SW480 (cell line): ENCODE measurements at regions not wholly inside any gene's neighbourhood (a gene's known extent, or its start where the extent isn't known, plus 50 kb on each side); places are given as distances from the start of the nearest gene placed in this dataset.

Source experiments
- DNase-seq: peaks from one replicate; pipeline ENCODE4 v3.0.0-alpha.2; 2016; ENCODE audit warnings: low spot score

- DNase-seq: no peak
These were observed 152.8 kb upstream of the CST7 start for GRCh38 chr20:24796236-24796635.

GRCh38 chr20:24797113-24797512, 152.0 kb upstream of the CST7 start:
- DNase-seq: no peak

GRCh38 chr20:24797745-24798655, 151.1 kb upstream of the CST7 start:
- DNase-seq: no peak

- DNase-seq: no peak
These were observed 150.0 kb upstream of the CST7 start for GRCh38 chr20:24798930-24799705.

- DNase-seq: no peak
These were observed 149.0 kb upstream of the CST7 start for GRCh38 chr20:24799971-24800580.

GRCh38 chr20:24802286-24802820, 146.7 kb upstream of the CST7 start:
- DNase-seq: no peak

- DNase-seq: no peak
These were observed 144.4 kb upstream of the CST7 start for GRCh38 chr20:24804481-24805206.

- no peak for DNase-seq
These were observed 143.4 kb upstream of the CST7 start for GRCh38 chr20:24805456-24806238.

GRCh38 chr20:24806705-24807676, 142.1 kb upstream of the CST7 start:
- no peak for DNase-seq

- no peak for DNase-seq
These were observed 140.5 kb upstream of the CST7 start for GRCh38 chr20:24808616-24809015.

GRCh38 chr20:24809606-24810005, 139.5 kb upstream of the CST7 start:
- no peak for DNase-seq

- no peak for DNase-seq
These were observed 138.2 kb upstream of the CST7 start for GRCh38 chr20:24810676-24811407.

GRCh38 chr20:24812373-24812772, 136.7 kb upstream of the CST7 start:
- DNase-seq: no peak

GRCh38 chr20:24813080-24813479, 136.0 kb upstream of the CST7 start:
- DNase-seq: no peak

- DNase-seq: no peak
These were observed 135.6 kb upstream of the CST7 start for GRCh38 chr20:24813496-24813895.

- DNase-seq: no peak
These were observed 135.1 kb upstream of the CST7 start for GRCh38 chr20:24813936-24814335.

- DNase-seq: no peak
These were observed 134.4 kb upstream of the CST7 start for GRCh38 chr20:24814556-24815195.

GRCh38 chr20:24815196-24815815, 133.8 kb upstream of the CST7 start:
- no peak for DNase-seq
